Neural progenitor cell (in vitro differentiated cells): ENCODE measurements at regions not wholly inside any gene's neighbourhood (a gene's known extent, or its start where the extent isn't known, plus 50 kb on each side); places are given as distances from the start of the nearest gene placed in this dataset.

Experiments used
- EZH2 ChIP-seq: fragments of 200-600 bp; sonication (generic); IDR thresholded peaks from 2 replicates; pipeline ENCODE4 v1.6.1; 2017; ENCODE audit warnings: antibody characterized with exemption, mild to moderate bottlenecking, moderate library complexity
- TF ChIP-seq, protein P1 (sequence below): fragments of 200-600 bp; sonication (generic); IDR thresholded peaks from 2 replicates; pipeline ENCODE4 v1.5.1; 2017; ENCODE audit warnings: antibody characterized with exemption, mild to moderate bottlenecking

GRCh38 chr17:79408251-79408650 lies 202.6 kb downstream of the RBFOX3 start:
- TF ChIP-seq, protein P1, sequence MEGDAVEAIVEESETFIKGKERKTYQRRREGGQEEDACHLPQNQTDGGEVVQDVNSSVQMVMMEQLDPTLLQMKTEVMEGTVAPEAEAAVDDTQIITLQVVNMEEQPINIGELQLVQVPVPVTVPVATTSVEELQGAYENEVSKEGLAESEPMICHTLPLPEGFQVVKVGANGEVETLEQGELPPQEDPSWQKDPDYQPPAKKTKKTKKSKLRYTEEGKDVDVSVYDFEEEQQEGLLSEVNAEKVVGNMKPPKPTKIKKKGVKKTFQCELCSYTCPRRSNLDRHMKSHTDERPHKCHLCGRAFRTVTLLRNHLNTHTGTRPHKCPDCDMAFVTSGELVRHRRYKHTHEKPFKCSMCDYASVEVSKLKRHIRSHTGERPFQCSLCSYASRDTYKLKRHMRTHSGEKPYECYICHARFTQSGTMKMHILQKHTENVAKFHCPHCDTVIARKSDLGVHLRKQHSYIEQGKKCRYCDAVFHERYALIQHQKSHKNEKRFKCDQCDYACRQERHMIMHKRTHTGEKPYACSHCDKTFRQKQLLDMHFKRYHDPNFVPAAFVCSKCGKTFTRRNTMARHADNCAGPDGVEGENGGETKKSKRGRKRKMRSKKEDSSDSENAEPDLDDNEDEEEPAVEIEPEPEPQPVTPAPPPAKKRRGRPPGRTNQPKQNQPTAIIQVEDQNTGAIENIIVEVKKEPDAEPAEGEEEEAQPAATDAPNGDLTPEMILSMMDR, result no peak
- TF ChIP-seq EZH2, result no peak
